ENCODE measurements at regions not wholly inside any gene's neighbourhood (a gene's known extent, or its start where the extent isn't known, plus 50 kb on each side); places are given as distances from the start of the nearest gene placed in this dataset.

DNA sequence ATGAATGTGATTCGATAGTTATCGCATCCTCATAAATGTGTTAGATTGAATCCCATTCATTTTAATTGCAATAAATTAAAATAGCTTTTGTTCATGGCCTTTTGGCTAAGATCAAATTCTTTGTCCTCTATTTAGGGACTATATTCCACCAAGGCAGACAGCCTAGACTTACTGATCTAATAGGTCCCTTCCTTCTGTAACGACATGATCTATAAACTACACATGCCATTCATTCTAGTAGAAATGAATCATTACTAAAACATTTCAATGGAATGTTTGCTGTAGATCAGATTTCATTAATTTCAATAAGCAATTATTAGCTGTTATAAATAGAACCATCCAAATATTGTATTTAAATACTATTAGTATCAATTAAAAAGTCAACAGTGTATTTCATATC lies 526.6 kb upstream of the KLHL1 start:
- TF ChIP-seq PATZ1 (tag by site-specific recombination; IDR thresholded peaks at IDR 0.05), result no peak
- TF ChIP-seq CTCF (tag by site-specific recombination; IDR thresholded peaks at IDR 0.05), result no peak
- TF ChIP-seq, protein P1, sequence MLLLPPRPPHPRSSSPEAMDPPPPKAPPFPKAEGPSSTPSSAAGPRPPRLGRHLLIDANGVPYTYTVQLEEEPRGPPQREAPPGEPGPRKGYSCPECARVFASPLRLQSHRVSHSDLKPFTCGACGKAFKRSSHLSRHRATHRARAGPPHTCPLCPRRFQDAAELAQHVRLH (tag by site-specific recombination; IDR thresholded peaks at IDR 0.05), result no peak
- no peak for TF ChIP-seq ZNF2 (tag by site-specific recombination; IDR thresholded peaks at IDR 0.05)
- no peak for TF ChIP-seq ZXDB (tag by site-specific recombination; IDR thresholded peaks at IDR 0.05)
- no peak for TF ChIP-seq ZNF560 (tag by site-specific recombination; IDR thresholded peaks at IDR 0.05; ENCODE audit: borderline replicate concordance)

Measured in HEK293 (cell line).